Stimulated activated CD4-positive, alpha-beta T cell treated with anti-CD3 and anti-CD28 coated beads, Interleukin-1b, Interleukin-23, amount 100 ng/mL, for 1 hour (primary cell): ENCODE measurements at regions not wholly inside any gene's neighbourhood (a gene's known extent, or its start where the extent isn't known, plus 50 kb on each side); places are given as distances from the start of the nearest gene placed in this dataset.

Source experiments
- DNase-seq, 2 donors: peaks; one replicate each; pipeline ENCODE4 v3.0.0-alpha.2; 2020; ENCODE audit warnings: low read depth in 2 of 2

- DNase-seq, result no peak
Observed at GRCh38 chr22:26892166-26893041, 235.0 kb downstream of the MIAT start.

GRCh38 chr22:26893173-26894110 lies 236.1 kb downstream of the MIAT start:
- DNase-seq, result no peak

- no peak for DNase-seq
Observed at GRCh38 chr22:26894362-26894761, 237.0 kb downstream of the MIAT start.

GRCh38 chr22:26894766-26895485 lies 237.5 kb downstream of the MIAT start:
- DNase-seq, result no peak

GRCh38 chr22:26897384-26897783 lies 240.0 kb downstream of the MIAT start:
- no peak for DNase-seq

- no peak for DNase-seq
Observed at GRCh38 chr22:26898946-26899605, 241.7 kb downstream of the MIAT start.

- no peak for DNase-seq
Observed at GRCh38 chr22:26900787-26901186, 243.4 kb downstream of the MIAT start.

- DNase-seq, result no peak
Observed at GRCh38 chr22:26901198-26901816, 243.9 kb downstream of the MIAT start.

- DNase-seq, result no peak
Observed at GRCh38 chr22:26902401-26903029, 245.1 kb downstream of the MIAT start.

GRCh38 chr22:26903030-26903856 lies 245.9 kb downstream of the MIAT start:
- DNase-seq, result no peak

- DNase-seq, result no peak
Observed at GRCh38 chr22:26904483-26904882, 247.1 kb downstream of the MIAT start.

- no peak for DNase-seq
Observed at GRCh38 chr22:26905076-26905475, 247.7 kb downstream of the MIAT start.

GRCh38 chr22:26905640-26906039 lies 248.3 kb downstream of the MIAT start:
- DNase-seq, result no peak

- no peak for DNase-seq
Observed at GRCh38 chr22:26906464-26906863, 249.1 kb downstream of the MIAT start.

- DNase-seq, result no peak
Observed at GRCh38 chr22:26907366-26907765, 250.0 kb downstream of the MIAT start.

- DNase-seq, result no peak
Observed at GRCh38 chr22:26910845-26911244, 253.5 kb downstream of the MIAT start.

- DNase-seq, result no peak
Observed at GRCh38 chr22:26912655-26913345, 255.4 kb downstream of the MIAT start.

- no peak for DNase-seq
Observed at GRCh38 chr22:26914519-26915185, 257.3 kb downstream of the MIAT start.
